HCT116 (cell line): ENCODE measurements at regions not wholly inside any gene's neighbourhood (a gene's known extent, or its start where the extent isn't known, plus 50 kb on each side); places are given as distances from the start of the nearest gene placed in this dataset.

ENCODE experiments used
- ATAC-seq: fragments of 200-7000 bp; cut with Tn5 transposase; 2 replicates; pipeline ENCODE4 v1.9.1; 2020; ENCODE audit warnings: mild to moderate bottlenecking, moderate library complexity
- BruUV-seq: library from RNA; stranded (reverse); fragments of 400-500 nt; replicated peaks from 2 replicates; lab custom pipeline; 2021; lab: Mats Ljungman, UMichigan
- CTCF ChIA-PET: fragments of 300-600 bp; sonication (Branson Sonifier 250); formaldehyde crosslinking; loops from one replicate; lab custom pipeline; 2021; ENCODE audit warnings: antibody characterized with exemption; lab: Charles Lee
- POLR2A ChIA-PET: fragments of 300-600, 350-600 bp; sonication (Branson Sonifier 250); formaldehyde crosslinking; loops from one replicate; lab custom pipeline; 2021; ENCODE audit warnings: antibody characterized with exemption; lab: Charles Lee
- RAD21 ChIA-PET, 2 experiments: fragments of 300-600 bp; sonication (Branson Sonifier 250); formaldehyde crosslinking; loops; one replicate each; lab custom pipeline; 2023; ENCODE audit warnings: low total read pairs in 2 of 2; ENCODE audit not compliant: uncharacterized antibody in 2 of 2, unreplicated experiment in 2 of 2, low non-redundant PET in 1 of 2; lab: Charles Lee
- DNase-seq: peaks from one replicate; pipeline ENCODE4 v3.0.0-alpha.2; 2010; ENCODE audit warnings: low read depth, low spot score
- H2AFZ ChIP-seq: fragments of 200-600 bp; shearing (Covaris generic), sonication (generic); 2 replicates; pipeline ENCODE4 v1.6.1; 2017; ENCODE audit warnings: low read depth, mixed run types, mixed read lengths, antibody characterized with exemption, low read length; ENCODE audit not compliant: poor library complexity, severe bottlenecking
- H3K27ac ChIP-seq: 2 replicates; pipeline ENCODE4 v1.5.1; 2012; ENCODE audit warnings: low read depth, low read length
- H3K27me3 ChIP-seq: fragments of 200-600 bp; sonication (generic); 2 replicates; pipeline ENCODE4 v1.6.1; 2016; ENCODE audit warnings: mixed run types, low read length, mixed read lengths; ENCODE audit not compliant: insufficient read depth
- H3K36me3 ChIP-seq, 2 experiments: fragments of 200-500 bp in 1 of 2; fragments of 200-600 bp in 1 of 2; sonication (Bioruptor generic) in 1 of 2; sonication (generic) in 1 of 2; 2 replicates each; pipeline versions ENCODE4 v1.5.1 to v1.6.1; 2014 to 2016; ENCODE audit warnings: low read length in 2 of 2, inconsistent platforms in 1 of 2, mixed read lengths in 1 of 2, mixed run types in 1 of 2; ENCODE audit not compliant: insufficient read depth in 2 of 2, control insufficient read depth in 1 of 2
- H3K4me1 ChIP-seq, 2 experiments: fragments of 200-600 bp in 1 of 2; sonication (generic) in 1 of 2; 2 replicates each; pipeline versions ENCODE4 v1.5.1 to v1.6.1; 2012 to 2017; ENCODE audit warnings: low read length in 2 of 2, inconsistent platforms in 1 of 2, mild to moderate bottlenecking in 1 of 2, mixed read lengths in 1 of 2, mixed run types in 1 of 2, moderate library complexity in 1 of 2; ENCODE audit not compliant: insufficient read depth in 2 of 2, control insufficient read depth in 1 of 2
- H3K4me2 ChIP-seq: fragments of 200-600 bp; sonication (generic); 2 replicates; pipeline ENCODE4 v1.6.1; 2017; ENCODE audit warnings: mixed run types, low read length, mixed read lengths
- H3K4me3 ChIP-seq, 2 experiments: fragments of 200-600 bp in 1 of 2; sonication (generic) in 1 of 2; replicated peaks in 1 of 2; 2 replicates each; pipeline ENCODE4 v1.5.1; 2011 to 2016; ENCODE audit warnings: low read length in 2 of 2, control low read depth in 1 of 2, low read depth in 1 of 2, mild to moderate bottlenecking in 1 of 2, mixed read lengths in 1 of 2, mixed run types in 1 of 2
- H3K79me2 ChIP-seq: fragments of 200-600 bp; sonication (generic); 2 replicates; pipeline ENCODE4 v1.6.1; 2017; ENCODE audit warnings: mild to moderate bottlenecking, mixed run types, low read length, moderate library complexity, mixed read lengths; ENCODE audit not compliant: insufficient read depth
- H3K9ac ChIP-seq: fragments of 200-600 bp; sonication (generic); 2 replicates; pipeline ENCODE4 v1.6.1; 2016; ENCODE audit warnings: low read length, mixed read lengths
- H3K9me2 ChIP-seq: fragments of 200-600 bp; sonication (generic), shearing (Covaris generic); 2 replicates; pipeline ENCODE4 v1.6.1; 2017; ENCODE audit warnings: mixed run types, mild to moderate bottlenecking, moderate library complexity; ENCODE audit not compliant: insufficient read depth
- H3K9me3 ChIP-seq, 2 experiments: fragments of 200-500 bp in 1 of 2; fragments of 200-600 bp in 1 of 2; sonication (Bioruptor generic) in 1 of 2; sonication (generic) in 1 of 2; 2 replicates each; pipeline ENCODE4 v1.6.1; 2014 to 2017; ENCODE audit warnings: low read length in 2 of 2, mixed read lengths in 2 of 2, inconsistent platforms in 1 of 2, low read depth in 1 of 2, mild to moderate bottlenecking in 1 of 2, mixed run types in 1 of 2, moderate library complexity in 1 of 2; ENCODE audit not compliant: control insufficient read depth in 1 of 2, insufficient read depth in 1 of 2
- H4K20me1 ChIP-seq: fragments of 200-600 bp; sonication (generic), shearing (Covaris generic); 2 replicates; pipeline ENCODE4 v1.6.1; 2017; ENCODE audit warnings: mixed run types, mild to moderate bottlenecking, moderate library complexity; ENCODE audit not compliant: insufficient read depth
- CEBPB ChIP-seq: IDR thresholded peaks from 2 replicates; pipeline ENCODE4 v1.6.1; 2012; ENCODE audit warnings: low read depth
- EGR1 ChIP-seq: IDR thresholded peaks from 2 replicates; pipeline ENCODE4 v1.6.1; 2012; ENCODE audit warnings: low read depth
- EZH2 ChIP-seq: fragments of 200-600 bp; sonication (generic); IDR thresholded peaks from 2 replicates; pipeline ENCODE4 v1.6.1; 2017; ENCODE audit warnings: antibody characterized with exemption, mixed run types
- POLR2A ChIP-seq: IDR thresholded peaks from 2 replicates; pipeline ENCODE4 v1.7.0; 2011; ENCODE audit warnings: borderline replicate concordance; ENCODE audit not compliant: insufficient read depth, insufficient read length; ENCODE audit errors: extremely low read depth
- REST ChIP-seq: IDR thresholded peaks from 2 replicates; pipeline ENCODE4 v1.6.1; 2012; ENCODE audit warnings: low read depth
- SIN3A ChIP-seq: IDR thresholded peaks from 2 replicates; pipeline ENCODE4 v1.6.1; 2012; ENCODE audit warnings: low read depth
- SRF ChIP-seq: IDR thresholded peaks from 2 replicates; pipeline ENCODE4 v1.6.1; 2012; ENCODE audit warnings: low read depth
- YY1 ChIP-seq: IDR thresholded peaks from 2 replicates; pipeline ENCODE4 v1.6.1; 2011; ENCODE audit warnings: low read length, low read depth, moderate library complexity, mild to moderate bottlenecking; ENCODE audit not compliant: insufficient replicate concordance; ENCODE audit errors: extremely low read depth
- ZFX ChIP-seq: fragments of 450-650 bp; IDR thresholded peaks from 2 replicates; pipeline ENCODE4 v1.6.1; 2017
- ZNF274 ChIP-seq: fragments of 200-500 bp; sonication (Bioruptor generic); IDR thresholded peaks from 2 replicates; pipeline ENCODE4 v1.6.1; 2014; ENCODE audit warnings: mild to moderate bottlenecking, low read depth, low read length, inconsistent platforms
- intact Hi-C: fragments of 100-400 bp; cut with micrococcal nuclease; formaldehyde crosslinking; loops from 2 replicates; pipeline ENCODE4 v1.10.0; 2022

- Histone ChIP-seq H3K36me3 (no peaks in the 10 kb centered on the region), H3K9ac (no peak overlapping the region), H3K4me1 (no peaks in the 10 kb centered on the region), H3K9me2 (no peaks in the 10 kb centered on the region), H3K9me3 (no peaks in the 10 kb centered on the region), H4K20me1 (no peaks in the 10 kb centered on the region), H3K79me2 (no peaks in the 10 kb centered on the region), H3K27ac (no peak overlapping the region), H3K27me3 (no peaks in the 10 kb centered on the region), H2AFZ (no peak overlapping the region), H3K4me3 (no peak overlapping the region), H3K4me2 (no peak overlapping the region)
- POLR2A ChIA-PET = no interaction called here
- RAD21 ChIA-PET = no interaction called here
- DNase-seq = no peak
- no TSS peak for BruUV-seq
- no peak for ATAC-seq
- intact Hi-C loops = no loop called here
- CTCF ChIA-PET = no interaction called here
- TF ChIP-seq SIN3A = no peak
- TF ChIP-seq CEBPB = no peak
- no peak for TF ChIP-seq YY1
- TF ChIP-seq POLR2A = no peak
- no peak for TF ChIP-seq ZNF274
- no peak for TF ChIP-seq SRF
- no peak for TF ChIP-seq EZH2
- no peak for TF ChIP-seq REST
- TF ChIP-seq EGR1 = no peak
- TF ChIP-seq ZFX = no peak
Measured at GRCh38 chr3:106435899-106436453, 567.2 kb upstream of the CBLB start.
